Breast epithelium (tissue), 3 donors: ENCODE measurements at regions not wholly inside any gene's neighbourhood (a gene's known extent, or its start where the extent isn't known, plus 50 kb on each side); places are given as distances from the start of the nearest gene placed in this dataset.

Experiments used
- POLR2A ChIP-seq: fragments of 450-650 bp; IDR thresholded peaks from one replicate; pipeline ENCODE4 v1.6.1; 2016; ENCODE audit warnings: antibody characterized with exemption, mild to moderate bottlenecking, moderate library complexity
- TF ChIP-seq, protein P1 (sequence below), 3 donors: fragments of 450-650 bp; IDR thresholded peaks; one replicate each; pipeline ENCODE4 v1.5.1; 2016 to 2017; ENCODE audit warnings: antibody characterized with exemption in 3 of 3, mild to moderate bottlenecking in 3 of 3, moderate library complexity in 3 of 3

DNA sequence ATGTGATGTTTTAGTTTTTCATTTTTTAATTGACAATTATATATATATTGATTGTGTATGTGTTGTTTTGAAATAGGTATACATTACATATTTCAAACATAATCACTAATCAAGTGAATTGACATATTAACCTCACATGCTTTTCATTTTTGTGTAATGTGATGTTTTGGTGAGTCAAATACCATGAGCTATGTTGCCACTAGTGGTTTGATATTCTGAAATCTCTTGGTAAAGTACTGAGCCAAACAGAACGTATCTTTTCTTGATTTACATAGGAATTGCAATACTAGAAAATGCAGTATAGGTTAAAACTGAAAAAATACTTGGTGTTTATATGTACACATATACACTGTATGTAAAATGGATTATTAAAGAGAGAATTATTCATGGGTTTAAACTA lies 65.2 kb upstream of the SIAH1 start:
- TF ChIP-seq, protein P1, sequence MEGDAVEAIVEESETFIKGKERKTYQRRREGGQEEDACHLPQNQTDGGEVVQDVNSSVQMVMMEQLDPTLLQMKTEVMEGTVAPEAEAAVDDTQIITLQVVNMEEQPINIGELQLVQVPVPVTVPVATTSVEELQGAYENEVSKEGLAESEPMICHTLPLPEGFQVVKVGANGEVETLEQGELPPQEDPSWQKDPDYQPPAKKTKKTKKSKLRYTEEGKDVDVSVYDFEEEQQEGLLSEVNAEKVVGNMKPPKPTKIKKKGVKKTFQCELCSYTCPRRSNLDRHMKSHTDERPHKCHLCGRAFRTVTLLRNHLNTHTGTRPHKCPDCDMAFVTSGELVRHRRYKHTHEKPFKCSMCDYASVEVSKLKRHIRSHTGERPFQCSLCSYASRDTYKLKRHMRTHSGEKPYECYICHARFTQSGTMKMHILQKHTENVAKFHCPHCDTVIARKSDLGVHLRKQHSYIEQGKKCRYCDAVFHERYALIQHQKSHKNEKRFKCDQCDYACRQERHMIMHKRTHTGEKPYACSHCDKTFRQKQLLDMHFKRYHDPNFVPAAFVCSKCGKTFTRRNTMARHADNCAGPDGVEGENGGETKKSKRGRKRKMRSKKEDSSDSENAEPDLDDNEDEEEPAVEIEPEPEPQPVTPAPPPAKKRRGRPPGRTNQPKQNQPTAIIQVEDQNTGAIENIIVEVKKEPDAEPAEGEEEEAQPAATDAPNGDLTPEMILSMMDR (IDR thresholded peaks at IDR 0.05), result no peak
- no peak for TF ChIP-seq POLR2A
